ENCODE measurements at regions not wholly inside any gene's neighbourhood (a gene's known extent, or its start where the extent isn't known, plus 50 kb on each side); places are given as distances from the start of the nearest gene placed in this dataset.
A peak's percentile ranks its signal among the peaks of the same experiment; 100 is the strongest.

- DNase-seq = no peak
Observed at GRCh38 chr3:104549099-104549714, 817.5 kb upstream of the ALCAM start.

DNA sequence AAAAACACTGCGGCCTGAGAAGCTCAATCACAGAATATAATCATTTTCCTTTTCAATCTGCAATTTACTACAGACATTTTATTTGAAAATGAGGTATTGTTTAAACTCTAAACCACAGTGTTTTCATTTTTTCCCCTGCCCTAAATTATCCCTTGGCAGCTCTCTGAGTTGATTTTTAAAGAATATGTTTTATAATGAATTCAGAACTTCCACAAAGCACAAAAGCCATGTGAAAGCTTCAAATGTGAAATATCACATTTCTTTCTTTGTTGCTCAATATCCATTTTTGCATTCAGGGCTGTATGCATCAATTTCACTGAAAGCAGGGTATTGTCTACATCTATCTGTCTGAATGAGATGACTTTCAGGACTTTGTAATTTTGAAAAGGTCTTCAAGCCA, 813.6 kb upstream of the ALCAM start:
- DNase-seq = no peak

DNA sequence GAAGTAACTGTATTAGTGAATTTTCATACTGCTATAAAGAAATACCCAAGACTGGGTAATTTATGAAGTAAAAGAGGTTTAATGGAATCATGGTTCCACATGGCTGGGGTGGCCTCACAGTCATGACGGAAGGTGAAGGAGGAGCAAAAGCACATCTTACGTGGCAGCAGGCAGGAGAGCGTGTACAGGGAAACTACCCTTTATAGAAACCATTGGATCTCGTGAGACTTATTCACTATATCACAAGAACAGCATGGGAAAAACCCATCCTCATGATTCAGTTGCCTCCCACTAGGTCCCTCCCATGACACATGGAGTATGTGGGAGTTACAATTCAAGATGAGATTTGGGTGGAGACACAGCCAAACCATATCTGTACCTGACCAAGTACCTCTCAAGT, 812.3 kb upstream of the ALCAM start:
- no peak for DNase-seq

GRCh38 chr3:104555728-104556127, 811.0 kb upstream of the ALCAM start:
- no peak for DNase-seq

DNA sequence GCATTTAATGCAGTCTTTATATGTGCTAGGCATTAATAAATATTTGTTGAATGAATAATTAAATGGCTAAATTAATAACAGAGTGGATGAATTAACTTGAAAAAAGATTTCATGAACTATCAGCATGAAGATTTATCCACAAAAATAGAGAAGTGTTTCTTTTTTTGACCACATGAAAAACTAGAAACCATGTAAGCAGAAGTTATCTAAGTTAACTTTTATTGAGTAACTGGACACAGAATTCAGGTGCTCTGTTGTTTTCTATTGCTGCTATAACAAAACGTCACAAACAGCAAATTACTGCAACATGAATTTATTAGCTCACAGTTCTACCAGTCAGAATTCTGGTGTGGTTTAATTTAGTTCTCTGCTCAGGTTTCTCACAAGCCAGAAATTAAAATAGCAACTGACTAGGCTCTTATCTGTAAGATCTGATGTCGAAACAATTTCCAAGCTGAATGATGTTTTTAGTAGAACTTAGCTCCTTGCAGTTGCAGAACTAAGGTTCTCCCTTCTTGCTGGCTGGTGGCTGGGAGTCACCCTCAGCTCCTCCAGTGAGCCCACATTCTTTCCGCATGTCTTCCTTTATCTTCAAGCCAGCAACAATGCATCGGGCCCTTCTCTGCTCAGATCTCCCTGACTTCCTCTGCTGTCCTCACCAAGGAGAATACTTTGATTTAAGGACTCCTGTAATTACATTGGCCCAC, 810.2 kb upstream of the ALCAM start:
- DNase-seq = no peak

DNA sequence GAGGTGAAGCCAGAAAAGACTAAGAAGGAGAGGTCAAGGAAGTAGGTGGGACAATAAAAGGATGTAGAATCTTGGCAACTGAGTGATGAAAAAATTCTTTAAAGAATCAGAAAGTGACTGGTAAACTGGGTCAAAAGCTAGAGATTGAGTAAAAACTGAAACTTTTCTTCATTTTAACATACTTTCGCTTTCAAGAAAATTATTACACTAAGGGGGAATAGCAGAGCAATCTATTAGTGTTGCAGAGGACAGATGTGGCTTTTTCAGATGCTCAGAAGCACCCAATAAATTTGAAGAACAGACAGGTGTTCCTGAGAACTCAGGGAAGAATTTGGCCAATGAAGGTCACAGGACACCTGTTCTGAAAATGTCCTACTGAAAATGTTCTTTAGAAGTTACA, 805.4 kb upstream of the ALCAM start:
- DNase-seq = no peak

GRCh38 chr3:104564045-104564643, 802.6 kb upstream of the ALCAM start:
- DNase-seq = peak; percentile 39 to 62

- no peak for DNase-seq
Observed at GRCh38 chr3:104566054-104566453, 800.7 kb upstream of the ALCAM start.

DNA sequence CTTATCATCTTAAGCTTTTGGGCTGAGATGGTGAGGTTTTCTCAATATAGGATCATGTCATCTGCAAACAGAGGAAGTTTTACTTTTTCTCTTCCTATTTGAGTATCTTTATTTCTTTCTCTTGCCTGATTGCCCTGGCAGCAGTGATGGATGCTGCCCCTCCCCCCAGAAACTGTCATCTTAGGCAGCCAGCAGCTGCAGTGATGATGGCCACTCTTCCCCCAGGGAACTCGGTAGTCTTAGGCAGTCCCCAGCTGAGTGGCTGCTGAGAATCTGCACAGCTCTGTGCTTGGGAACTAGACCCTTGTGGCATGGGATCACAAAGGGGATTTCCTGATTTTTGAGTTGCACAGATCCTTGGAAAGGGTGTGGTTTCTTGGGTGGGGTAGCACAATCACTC, 791.1 kb upstream of the ALCAM start:
- DNase-seq = no peak

DNA sequence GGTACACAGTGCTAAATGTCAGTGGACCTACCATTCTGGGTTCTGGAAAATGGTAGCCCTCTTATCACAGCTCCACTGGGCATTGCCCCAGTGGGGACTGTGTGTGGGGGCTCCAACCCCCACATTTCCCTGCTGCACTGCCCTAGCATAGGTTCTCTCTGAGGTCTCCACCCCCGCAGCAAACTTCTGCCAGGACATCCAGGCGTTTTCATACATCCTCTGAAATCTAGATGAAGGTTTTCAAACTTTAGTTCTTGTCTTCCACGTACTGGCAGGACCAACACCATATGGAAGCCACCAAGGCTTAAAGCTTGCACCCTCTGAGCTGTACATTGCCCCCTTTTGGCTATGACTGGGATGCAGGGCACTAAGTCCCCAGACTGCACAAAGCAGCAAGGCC, 788.2 kb upstream of the ALCAM start:
- no peak for DNase-seq

DNA sequence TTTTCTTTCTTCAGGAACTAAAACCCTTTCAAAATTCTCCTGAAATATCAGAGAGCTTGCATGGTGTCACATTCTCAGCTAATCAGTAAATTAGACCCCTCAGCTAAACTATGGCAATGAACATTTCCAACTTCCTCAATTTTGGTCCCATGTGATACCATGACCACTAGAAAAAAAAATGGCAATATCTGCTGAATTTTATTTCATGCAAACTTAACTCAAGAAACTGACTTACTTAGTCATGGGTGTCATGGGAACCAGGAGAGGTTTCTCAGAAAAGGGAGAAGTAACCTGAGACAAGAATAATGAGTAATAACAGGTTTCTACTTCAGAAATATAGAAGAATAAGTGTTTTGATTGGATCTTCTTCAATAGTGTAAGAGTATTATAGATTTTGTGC, 784.6 kb upstream of the ALCAM start:
- DNase-seq = no peak

DNA sequence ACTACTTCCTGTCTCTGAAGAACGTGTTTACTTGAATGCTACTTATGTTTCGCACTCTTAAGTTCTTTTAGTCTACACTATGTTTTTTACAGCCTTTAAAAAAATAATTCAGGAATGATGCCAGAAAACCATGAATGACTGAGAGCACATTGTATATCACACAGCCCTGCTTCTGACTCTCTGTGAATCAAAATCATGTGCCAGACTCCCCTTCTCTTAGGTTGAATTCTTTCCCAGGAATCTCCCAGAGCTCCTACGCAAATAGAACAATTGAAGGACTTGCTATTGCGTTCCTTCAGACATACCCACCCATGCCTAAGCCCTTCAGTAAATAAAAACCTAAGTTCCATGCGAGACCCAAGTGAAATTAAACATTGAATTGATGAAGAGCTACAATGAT, 782.0 kb upstream of the ALCAM start:
- DNase-seq = no peak

- no peak for DNase-seq
Observed at GRCh38 chr3:104586344-104586743, 780.4 kb upstream of the ALCAM start.

DNA sequence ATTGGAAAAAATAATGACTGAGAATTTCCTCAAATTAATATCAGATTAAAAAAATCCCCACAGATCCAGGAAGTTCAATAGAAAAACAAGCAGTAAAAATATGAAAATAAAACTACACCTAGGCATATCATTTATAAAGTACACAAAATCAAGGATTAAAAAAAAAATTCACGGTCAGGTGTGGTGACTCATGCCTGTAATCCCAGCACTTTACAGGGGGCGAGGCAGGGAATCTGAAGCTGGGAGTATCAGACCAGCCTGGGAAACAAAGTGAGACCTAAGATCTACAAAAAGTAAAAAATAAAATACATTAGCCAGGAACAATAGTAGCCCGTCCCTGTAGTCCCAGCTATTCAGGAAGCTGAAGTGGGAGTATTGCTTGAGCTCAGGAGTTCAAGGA, 778.3 kb upstream of the ALCAM start:
- DNase-seq = no peak

GRCh38 chr3:104591776-104592175, 774.9 kb upstream of the ALCAM start:
- no peak for DNase-seq

DNA sequence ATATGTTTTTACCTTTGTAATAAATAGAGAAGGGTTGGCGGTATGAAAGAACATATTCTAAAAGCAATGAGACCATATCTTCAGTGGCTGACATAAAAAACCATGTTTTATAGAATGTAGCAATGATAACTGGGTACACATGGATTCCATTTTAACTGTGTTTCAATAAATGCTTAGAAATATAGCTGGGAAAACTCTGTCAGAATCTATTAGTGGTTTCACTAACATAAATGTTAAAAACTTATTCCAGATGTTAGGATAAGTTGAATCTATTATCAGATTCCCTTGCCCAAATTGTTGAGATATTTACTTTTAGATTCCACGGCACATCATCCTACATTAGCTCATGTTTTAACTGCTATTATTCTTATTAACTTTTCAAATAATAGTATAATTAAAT, 772.2 kb upstream of the ALCAM start:
- DNase-seq = no peak

DNA sequence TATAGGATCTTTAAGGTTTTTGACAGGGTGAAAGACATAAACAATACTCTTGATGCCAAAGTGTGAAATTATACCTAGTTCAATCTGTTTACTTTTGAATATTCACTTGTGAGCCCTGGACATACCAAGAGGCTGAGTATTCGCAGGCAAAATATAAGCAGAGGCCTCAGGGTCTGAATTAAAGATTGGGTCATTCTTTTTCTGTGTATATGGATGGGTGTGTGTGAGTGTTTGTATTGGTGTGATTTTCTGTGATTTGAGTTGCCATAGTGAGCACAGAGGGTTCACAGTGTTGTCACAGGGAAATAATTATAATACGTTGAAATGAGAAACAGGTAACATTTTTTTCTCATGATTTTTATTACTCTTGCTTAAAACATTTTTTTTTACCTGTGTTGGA, 770.7 kb upstream of the ALCAM start:
- DNase-seq = no peak

DNA sequence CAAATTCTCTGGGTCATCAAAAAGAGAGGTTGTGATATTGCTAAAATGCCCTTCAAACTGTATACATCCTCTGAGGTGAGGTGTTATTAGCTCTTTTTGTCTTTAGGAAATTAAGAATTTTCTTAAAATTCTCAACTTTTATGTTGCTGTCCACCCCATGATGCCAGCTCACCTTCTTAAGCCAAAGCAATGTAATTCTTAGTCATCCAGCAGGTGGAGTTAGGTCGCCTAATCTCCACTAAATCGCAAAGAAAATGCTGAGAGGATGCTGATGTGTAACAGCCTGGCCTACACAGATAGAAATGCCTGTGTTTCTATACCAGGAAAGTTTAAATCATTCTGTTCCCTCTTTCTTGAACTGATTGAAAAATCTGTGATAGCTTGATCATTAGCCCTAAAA, 770.2 kb upstream of the ALCAM start:
- DNase-seq = no peak

- DNase-seq = no peak
Observed at GRCh38 chr3:104598848-104599511, 767.7 kb upstream of the ALCAM start.

DNA sequence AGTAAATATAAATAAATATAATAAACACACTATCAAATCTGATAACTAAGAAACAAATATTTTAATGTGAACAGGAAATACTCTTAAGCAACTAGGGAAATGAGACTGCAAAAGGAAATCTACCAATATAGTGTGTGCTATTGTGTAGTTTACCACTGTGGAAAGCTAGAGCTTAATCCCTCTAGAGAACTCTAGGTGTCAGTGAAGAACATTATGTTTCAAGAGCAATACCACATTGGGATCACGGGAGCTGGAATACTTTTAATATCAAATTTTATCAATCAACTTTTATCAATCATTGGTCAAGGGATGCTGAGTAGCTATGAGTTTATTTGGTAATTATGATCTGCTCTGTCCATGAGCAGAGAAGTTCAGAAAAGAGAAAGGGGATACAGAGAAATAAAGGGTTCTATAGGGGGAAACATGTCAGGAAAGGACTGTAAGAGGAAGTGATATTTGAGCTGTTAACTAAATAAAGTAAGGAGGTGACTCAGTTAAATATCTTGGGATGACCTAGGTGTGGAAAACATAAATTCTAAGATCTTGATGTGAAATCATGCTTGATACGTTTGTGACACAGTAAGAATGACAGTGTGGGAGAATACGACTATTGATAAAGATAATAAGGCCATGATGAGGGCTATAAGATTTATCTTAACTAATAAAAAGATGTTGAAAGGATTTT, 762.2 kb upstream of the ALCAM start:
- no peak for DNase-seq

- no peak for DNase-seq
Observed at GRCh38 chr3:104606812-104607211, 759.9 kb upstream of the ALCAM start.

DNA sequence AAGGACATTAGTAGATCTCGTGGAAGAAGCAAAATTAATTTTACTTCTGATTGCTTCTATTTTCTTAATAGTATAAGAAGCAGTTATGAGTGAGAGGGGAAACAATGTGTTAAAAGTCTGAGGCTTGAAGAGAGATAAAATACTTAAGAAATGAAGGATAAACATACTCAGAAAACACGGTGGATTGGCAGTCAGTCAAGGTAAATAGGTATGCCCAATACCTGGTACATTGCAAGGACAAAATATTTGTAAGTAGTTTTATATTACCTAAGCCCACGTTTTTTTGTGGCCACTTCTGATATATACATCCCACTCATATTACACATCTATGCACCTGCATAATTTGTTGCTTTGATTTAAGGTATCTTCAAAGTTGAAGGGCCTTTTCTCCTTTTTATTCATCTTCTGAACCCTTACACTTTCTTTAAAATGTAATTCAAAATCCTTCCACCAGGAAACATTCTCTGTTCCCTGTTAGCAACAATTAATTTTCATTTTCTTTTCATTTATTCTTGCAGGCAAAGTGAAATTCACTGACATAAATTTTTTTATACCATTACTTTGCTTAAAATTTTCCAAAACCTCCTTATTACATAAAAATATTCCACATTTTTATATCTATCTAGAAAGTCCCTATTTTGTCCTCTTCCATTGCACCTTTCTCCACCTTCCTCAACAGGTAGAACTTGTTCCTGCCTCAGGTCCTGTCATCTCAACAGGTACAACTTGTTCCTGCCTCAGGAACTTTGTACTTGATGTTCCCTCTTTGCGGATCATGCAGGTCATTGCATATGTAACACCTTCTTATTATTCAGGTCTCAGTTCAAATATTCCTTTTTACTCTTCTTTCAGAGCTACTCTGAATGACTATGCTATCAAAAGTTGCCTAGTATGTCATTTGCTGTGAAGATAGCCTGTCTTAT, 755.7 kb upstream of the ALCAM start:
- DNase-seq = no peak

All from activated CD4-positive, alpha-beta T cell treated with anti-CD3 and anti-CD28 coated beads for 4 hours (primary cell).